Activated CD8-positive, alpha-beta memory T cell treated with anti-CD3 and anti-CD28 coated beads for 48 hours (primary cell): ENCODE measurements at regions not wholly inside any gene's neighbourhood (a gene's known extent, or its start where the extent isn't known, plus 50 kb on each side); places are given as distances from the start of the nearest gene placed in this dataset.
"Not testable (repeated sequence)": the region's sequence is repeated elsewhere in the genome, so short reads cannot be mapped to it uniquely, and the experiment has no call there.

Experiments used
- DNase-seq, 3 experiments: peaks; one replicate each; pipeline ENCODE4 v3.0.0-alpha.2; 2020; ENCODE audit warnings: low read depth in 2 of 3, low spot score in 2 of 3

- DNase-seq, result no peak
Measured at GRCh38 chr6:120373185-120373584, 961.1 kb downstream of the TBC1D32 start.

- no peak for DNase-seq
Measured at GRCh38 chr6:120363429-120363828, 970.9 kb downstream of the TBC1D32 start.

GRCh38 chr6:120358535-120358934 lies 975.7 kb downstream of the TBC1D32 start:
- not testable (repeated sequence) for DNase-seq

GRCh38 chr6:120357447-120357846 lies 976.8 kb downstream of the TBC1D32 start:
- no peak for DNase-seq

GRCh38 chr6:120355822-120356221 lies 978.5 kb downstream of the TBC1D32 start:
- no peak for DNase-seq

- DNase-seq, result no peak
Measured at GRCh38 chr6:120354452-120355098, 979.7 kb downstream of the TBC1D32 start.

- DNase-seq, result no peak
Measured at GRCh38 chr6:120352491-120352890, 981.8 kb downstream of the TBC1D32 start.

GRCh38 chr6:120348926-120349325 lies 985.4 kb downstream of the TBC1D32 start:
- DNase-seq, result no peak

- DNase-seq, result no peak
Measured at GRCh38 chr6:120328521-120328920, 979.0 kb upstream of the MAN1A1 start.

- no peak for DNase-seq
Measured at GRCh38 chr6:120320481-120321162, 971.1 kb upstream of the MAN1A1 start.

GRCh38 chr6:120304223-120304622 lies 954.7 kb upstream of the MAN1A1 start:
- no peak for DNase-seq

- no peak for DNase-seq
Measured at GRCh38 chr6:120303527-120303926, 954.0 kb upstream of the MAN1A1 start.

- DNase-seq, result no peak
Measured at GRCh38 chr6:120302041-120302440, 952.5 kb upstream of the MAN1A1 start.

- DNase-seq, result no peak
Measured at GRCh38 chr6:120290964-120291363, 941.4 kb upstream of the MAN1A1 start.

- no peak for DNase-seq
Measured at GRCh38 chr6:120282005-120282404, 932.4 kb upstream of the MAN1A1 start.

GRCh38 chr6:120279466-120280167 lies 930.1 kb upstream of the MAN1A1 start:
- no peak for DNase-seq

GRCh38 chr6:120278689-120279396 lies 929.3 kb upstream of the MAN1A1 start:
- no peak for DNase-seq

- DNase-seq, result no peak
Measured at GRCh38 chr6:120274547-120274946, 925.0 kb upstream of the MAN1A1 start.

- DNase-seq, result no peak
Measured at GRCh38 chr6:120273411-120273810, 923.9 kb upstream of the MAN1A1 start.

GRCh38 chr6:120272038-120272437 lies 922.5 kb upstream of the MAN1A1 start:
- DNase-seq, result no peak

GRCh38 chr6:120268256-120268655 lies 918.7 kb upstream of the MAN1A1 start:
- not testable (repeated sequence) for DNase-seq

- no peak for DNase-seq
Measured at GRCh38 chr6:120262354-120262753, 912.8 kb upstream of the MAN1A1 start.
